Esophagus squamous epithelium (tissue), 4 donors: ENCODE measurements at regions not wholly inside any gene's neighbourhood (a gene's known extent, or its start where the extent isn't known, plus 50 kb on each side); places are given as distances from the start of the nearest gene placed in this dataset.

Source experiments
- CTCF ChIP-seq, 6 experiments: fragments of 450-650 bp in 4 of 6; fragments of 200-600 bp in 2 of 6; sonication (generic) in 2 of 6; IDR thresholded peaks; one replicate each; pipeline ENCODE4 v1.5.1; 2016 to 2019; ENCODE audit warnings: antibody characterized with exemption in 6 of 6, mild to moderate bottlenecking in 4 of 6, moderate library complexity in 4 of 6
- POLR2A ChIP-seq, 4 donors: fragments of 450-650 bp; IDR thresholded peaks; one replicate each; pipeline ENCODE4 v1.6.1; 2017; ENCODE audit warnings: antibody characterized with exemption in 4 of 4, mild to moderate bottlenecking in 4 of 4, moderate library complexity in 3 of 4

- TF ChIP-seq POLR2A (IDR thresholded peaks at IDR 0.05) (no peak), CTCF (IDR thresholded peaks at IDR 0.05) (no peak)
Measured at GRCh38 chr6:91387290-91388059, 800.6 kb upstream of the MAP3K7 start.
